HG03457 (cell line): ENCODE measurements at regions not wholly inside any gene's neighbourhood (a gene's known extent, or its start where the extent isn't known, plus 50 kb on each side); places are given as distances from the start of the nearest gene placed in this dataset.

Experiments
- ATAC-seq: cut with Tn5 transposase; IDR thresholded peaks from one replicate; pipeline ENCODE4 v1.9.1; 2021; ENCODE audit warnings: moderate number of reproducible peaks; ENCODE audit not compliant: unreplicated experiment

- ATAC-seq = no peak
Observed at GRCh38 chr2:164439885-164440284, 181.4 kb downstream of the GRB14 start.

- ATAC-seq = no peak
Observed at GRCh38 chr2:164439235-164439634, 182.0 kb downstream of the GRB14 start.

GRCh38 chr2:164438490-164439205 is 182.6 kb downstream of the GRB14 start:
- ATAC-seq = no peak

GRCh38 chr2:164436131-164436530 is 185.2 kb downstream of the GRB14 start:
- ATAC-seq = no peak

- peak; percentile 71 for ATAC-seq
Observed at GRCh38 chr2:164430166-164430783, 191.0 kb downstream of the GRB14 start.

GRCh38 chr2:164429354-164429753 is 191.9 kb downstream of the GRB14 start:
- no peak for ATAC-seq

- no peak for ATAC-seq
Observed at GRCh38 chr2:164427111-164427510, 194.2 kb downstream of the GRB14 start.

GRCh38 chr2:164420787-164421186 is 200.5 kb downstream of the GRB14 start:
- ATAC-seq = no peak

- no peak for ATAC-seq
Observed at GRCh38 chr2:164412831-164413230, 208.5 kb downstream of the GRB14 start.

- no peak for ATAC-seq
Observed at GRCh38 chr2:164389411-164389810, 231.9 kb downstream of the GRB14 start.

- peak; percentile 78 for ATAC-seq
Observed at GRCh38 chr2:164388511-164388910, 232.8 kb downstream of the GRB14 start.

GRCh38 chr2:164386231-164386630 is 235.1 kb downstream of the GRB14 start:
- ATAC-seq = no peak

GRCh38 chr2:164384434-164384833 is 236.8 kb downstream of the GRB14 start:
- ATAC-seq = no peak

GRCh38 chr2:164371916-164372315 is 249.4 kb downstream of the GRB14 start:
- ATAC-seq = no peak

GRCh38 chr2:164369366-164369765 is 251.9 kb downstream of the GRB14 start:
- ATAC-seq = no peak

- ATAC-seq = no peak
Observed at GRCh38 chr2:164368896-164369295, 252.4 kb downstream of the GRB14 start.

GRCh38 chr2:164363646-164364045 is 257.6 kb downstream of the GRB14 start:
- ATAC-seq = no peak

- no peak for ATAC-seq
Observed at GRCh38 chr2:164351536-164351935, 269.7 kb downstream of the GRB14 start.

- ATAC-seq = no peak
Observed at GRCh38 chr2:164335947-164336346, 285.3 kb downstream of the GRB14 start.

GRCh38 chr2:164335128-164335527 is 286.2 kb downstream of the GRB14 start:
- ATAC-seq = no peak

GRCh38 chr2:164328310-164328709 is 293.0 kb downstream of the GRB14 start:
- no peak for ATAC-seq

- ATAC-seq = no peak
Observed at GRCh38 chr2:164323978-164324377, 297.3 kb downstream of the GRB14 start.

GRCh38 chr2:164314148-164314547 is 307.1 kb downstream of the GRB14 start:
- no peak for ATAC-seq
